Sigmoid colon (tissue), 6 donors: ENCODE measurements at regions not wholly inside any gene's neighbourhood (a gene's known extent, or its start where the extent isn't known, plus 50 kb on each side); places are given as distances from the start of the nearest gene placed in this dataset.

ENCODE experiments used
- DNase-seq: peaks from one replicate; pipeline ENCODE4 v3.0.0-alpha.2; 2019
- H3K27ac ChIP-seq, 4 donors: fragments of 200-600 bp; sonication (generic); one replicate each; pipeline ENCODE4 v1.5.1; 2016 to 2019; ENCODE audit warnings: mild to moderate bottlenecking in 1 of 4
- H3K27me3 ChIP-seq, 3 donors: fragments of 200-600 bp; sonication (generic); one replicate each; pipeline ENCODE4 v1.5.1; 2019; ENCODE audit warnings: mild to moderate bottlenecking in 1 of 3
- H3K36me3 ChIP-seq, 4 donors: fragments of 200-600 bp; sonication (generic); one replicate each; pipeline ENCODE4 v1.5.1; 2016 to 2019
- H3K4me1 ChIP-seq, 4 donors: fragments of 200-600 bp; sonication (generic); one replicate each; pipeline ENCODE4 v1.5.1; 2017 to 2019
- H3K4me3 ChIP-seq, 4 donors: fragments of 200-600 bp; sonication (generic); one replicate each; pipeline ENCODE4 v1.5.1; 2017 to 2019; ENCODE audit warnings: mild to moderate bottlenecking in 2 of 4, moderate library complexity in 1 of 4
- H3K9me3 ChIP-seq, 4 donors: fragments of 200-600 bp in 3 of 4; sonication (generic) in 3 of 4; one replicate each; pipeline versions ENCODE4 v1.5.1 to v1.6.1; 2013 to 2019
- CTCF ChIP-seq, 4 experiments: fragments of 450-650 bp in 3 of 4; fragments of 200-600 bp in 1 of 4; IDR thresholded peaks; one replicate each; pipeline ENCODE4 v1.5.1; 2016 to 2019; ENCODE audit warnings: antibody characterized with exemption in 4 of 4, mild to moderate bottlenecking in 3 of 4, moderate library complexity in 2 of 4
- EP300 ChIP-seq, 4 donors: sonication (generic); formaldehyde crosslinking; IDR thresholded peaks; one replicate each; pipeline ENCODE4 v1.6.1; 2017; ENCODE audit warnings: antibody characterized with exemption in 4 of 4
- POLR2A ChIP-seq, 2 donors: fragments of 450-650 bp; IDR thresholded peaks; one replicate each; pipeline ENCODE4 v1.6.1; 2016; ENCODE audit warnings: antibody characterized with exemption in 2 of 2, mild to moderate bottlenecking in 2 of 2, moderate library complexity in 2 of 2
- POLR2AphosphoS5 ChIP-seq, 4 donors: sonication (generic); formaldehyde crosslinking; IDR thresholded peaks; one replicate each; pipeline ENCODE4 v1.6.1; 2017; ENCODE audit warnings: antibody characterized with exemption in 4 of 4
- WGBS, 2 donors: extraction: QIAGEN DNeasy Blood & Tissue Kit; methylation state at CpG; one replicate each; pipeline ENCODE4 v1.1.7; 2013; 5-methylcytosine and 5-hydroxymethylcytosine counted together
- intact Hi-C: fragments of 100-400 bp; cut with DNase I; formaldehyde crosslinking; loops from one replicate; pipeline ENCODE4 v1.15.1; 2023
- donor health status: healthy with polysubstance abuse.
- donor health status: healthy.

GRCh38 chr5:14041528-14042192 is 97.2 kb upstream of the DNAH5 start:
- intact Hi-C loops, result no loop called here
- peaks cover 0 to 19% (median 7%) of the 10 kb centered on the region in 4 donors for H3K4me1 ChIP-seq
- DNase-seq, result no peak
- H3K27me3 ChIP-seq, result no peaks in the 10 kb centered on the region
- WGBS, 2 donors, result 80 to 84% methylated on average over 11 of the region's 11 CpGs
- no peak for TF ChIP-seq POLR2A (IDR thresholded peaks at IDR 0.05)
- no peak for TF ChIP-seq POLR2AphosphoS5 (IDR thresholded peaks at IDR 0.05)
- TF ChIP-seq EP300 (IDR thresholded peaks at IDR 0.05), result no peak
- TF ChIP-seq CTCF (IDR thresholded peaks at IDR 0.05), result no peak
- H3K27ac ChIP-seq, result no peak overlapping the region
- H3K4me3 ChIP-seq, result no peak overlapping the region
- no peaks in the 10 kb centered on the region for H3K36me3 ChIP-seq
- no peaks in the 10 kb centered on the region for H3K9me3 ChIP-seq

- 80 to 83% methylated on average over 5 of the region's 5 CpGs for WGBS, 2 donors
- no peak overlapping the region for H3K27ac ChIP-seq
- H3K27me3 ChIP-seq, result no peaks in the 10 kb centered on the region
- no peaks in the 10 kb centered on the region for H3K36me3 ChIP-seq
- H3K9me3 ChIP-seq, result no peaks in the 10 kb centered on the region
- no peak overlapping the region for H3K4me3 ChIP-seq
- no peak for TF ChIP-seq POLR2A (IDR thresholded peaks at IDR 0.05)
- no peak for TF ChIP-seq CTCF (IDR thresholded peaks at IDR 0.05)
- no peak for TF ChIP-seq EP300 (IDR thresholded peaks at IDR 0.05)
- TF ChIP-seq POLR2AphosphoS5 (IDR thresholded peaks at IDR 0.05), result no peak
- peaks cover 0 to 31% (median 17%) of the 10 kb centered on the region in 4 donors for H3K4me1 ChIP-seq
- no peak for DNase-seq
- intact Hi-C loops, result no loop called here
These were observed 96.1 kb upstream of the DNAH5 start for GRCh38 chr5:14040542-14040941.

GRCh38 chr5:14039576-14039975 is 95.1 kb upstream of the DNAH5 start:
- Histone ChIP-seq H3K27ac (no peak overlapping the region), H3K36me3 (no peaks in the 10 kb centered on the region), H3K9me3 (no peaks in the 10 kb centered on the region), H3K4me1 (peaks cover 0 to 39% (median 23%) of the 10 kb centered on the region in 4 donors), H3K27me3 (no peaks in the 10 kb centered on the region), H3K4me3 (no peak overlapping the region)
- intact Hi-C loops, result no loop called here
- 85 to 98% methylated on average over 1 of the region's 1 CpG for WGBS, 2 donors
- DNase-seq, result no peak
- TF ChIP-seq CTCF (IDR thresholded peaks at IDR 0.05) (no peak), POLR2A (IDR thresholded peaks at IDR 0.05) (no peak), POLR2AphosphoS5 (IDR thresholded peaks at IDR 0.05) (no peak), EP300 (IDR thresholded peaks at IDR 0.05) (no peak)

GRCh38 chr5:14039063-14039462 is 94.6 kb upstream of the DNAH5 start:
- WGBS, 2 donors, result 85 to 86% methylated on average over 7 of the region's 7 CpGs
- Histone ChIP-seq H3K27me3 (no peaks in the 10 kb centered on the region), H3K27ac (no peak overlapping the region), H3K4me3 (no peak overlapping the region), H3K4me1 (peaks cover 0 to 39% (median 23%) of the 10 kb centered on the region in 4 donors), H3K9me3 (no peaks in the 10 kb centered on the region), H3K36me3 (no peaks in the 10 kb centered on the region)
- no peak for DNase-seq
- intact Hi-C loops, result no loop called here
- no peak for TF ChIP-seq POLR2AphosphoS5 (IDR thresholded peaks at IDR 0.05)
- TF ChIP-seq POLR2A (IDR thresholded peaks at IDR 0.05), result no peak
- no peak for TF ChIP-seq CTCF (IDR thresholded peaks at IDR 0.05)
- TF ChIP-seq EP300 (IDR thresholded peaks at IDR 0.05), result no peak
